HG02798 (cell line): ENCODE measurements at regions not wholly inside any gene's neighbourhood (a gene's known extent, or its start where the extent isn't known, plus 50 kb on each side); places are given as distances from the start of the nearest gene placed in this dataset.
"Not testable (repeated sequence)": the region's sequence is repeated elsewhere in the genome, so short reads cannot be mapped to it uniquely, and the experiment has no call there.

Source experiments
- ATAC-seq: cut with Tn5 transposase; IDR thresholded peaks from one replicate; pipeline ENCODE4 v1.9.1; 2021; ENCODE audit warnings: mild to moderate bottlenecking; ENCODE audit not compliant: unreplicated experiment, poor library complexity

DNA sequence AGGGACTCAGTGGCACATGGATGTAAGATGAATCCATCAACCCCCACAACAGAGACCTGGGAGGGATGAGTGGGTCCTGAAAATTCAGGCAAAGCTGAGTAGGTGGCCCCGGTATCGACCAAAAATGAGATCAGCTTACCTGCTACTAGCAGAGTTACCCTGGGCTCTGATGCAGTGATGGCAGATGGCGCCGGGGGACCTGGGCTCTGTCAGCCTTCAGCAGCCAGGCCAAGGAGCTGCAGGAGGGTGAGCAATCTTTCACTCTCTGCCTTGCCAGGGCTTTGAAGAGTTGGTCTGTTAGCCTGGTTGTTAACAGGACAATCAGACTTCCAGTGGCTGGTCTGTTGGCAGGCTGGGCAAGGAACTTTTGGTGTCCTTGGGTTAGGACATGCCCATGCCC lies 1054.8 kb downstream of the SI start:
- no peak for ATAC-seq

DNA sequence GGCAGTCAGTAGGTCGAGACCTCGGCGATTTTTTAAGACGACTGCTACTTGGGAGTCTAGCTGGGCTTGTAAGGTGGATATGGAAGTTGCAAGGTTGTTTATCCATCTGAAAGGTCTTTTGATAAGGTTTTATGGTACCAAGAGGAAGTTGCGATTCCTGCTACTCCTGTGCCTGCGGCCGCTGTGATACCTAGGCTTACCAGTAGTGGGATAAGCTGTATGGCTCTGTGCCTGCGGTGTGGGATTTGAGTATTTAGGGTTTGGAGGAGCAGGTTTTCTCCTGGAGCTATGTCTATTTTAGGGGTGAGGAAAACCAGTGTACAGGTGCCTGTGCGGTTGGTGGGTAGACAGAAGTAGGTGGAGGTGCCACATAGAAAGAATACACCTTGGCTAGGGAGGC lies 1059.8 kb downstream of the SI start:
- no peak for ATAC-seq

DNA sequence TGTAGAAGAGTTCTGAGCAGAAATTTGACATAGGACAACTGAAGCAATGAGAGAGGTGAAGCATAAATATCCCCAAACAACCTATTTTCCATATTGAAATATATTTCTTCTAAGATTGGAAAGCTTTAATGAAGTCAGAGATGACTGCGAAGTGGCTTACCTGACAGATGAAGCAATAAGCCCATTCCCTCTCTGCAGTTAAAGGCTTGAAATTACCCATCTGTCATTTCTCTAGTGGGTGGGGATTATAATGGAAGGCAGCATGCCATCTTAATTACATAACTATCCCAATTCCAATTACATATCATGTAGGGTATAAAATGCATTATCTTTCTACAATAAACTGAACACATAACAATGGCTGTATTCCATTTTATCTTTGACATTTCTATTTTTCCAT lies 1070.5 kb downstream of the SI start:
- no peak for ATAC-seq

DNA sequence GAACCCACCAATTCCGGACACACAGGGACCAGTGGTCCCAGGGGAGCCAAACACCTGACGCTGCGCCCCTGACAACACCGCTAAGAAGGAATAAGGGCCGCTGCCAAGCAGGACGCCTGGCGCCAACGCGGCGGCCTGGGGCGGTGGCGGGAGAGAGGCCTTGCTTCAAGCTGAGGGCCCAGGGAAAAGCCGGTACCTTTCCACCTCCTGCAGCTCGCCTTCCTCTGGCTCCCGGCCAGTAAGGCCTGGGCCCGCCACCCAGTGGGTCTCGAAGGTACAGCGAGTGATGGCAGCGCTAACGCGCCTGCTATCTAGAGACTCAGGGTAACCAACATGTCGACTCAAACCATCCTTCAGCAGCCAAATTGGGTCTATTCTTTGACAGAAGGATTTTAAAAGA lies 1074.1 kb downstream of the SI start:
- no peak for ATAC-seq

DNA sequence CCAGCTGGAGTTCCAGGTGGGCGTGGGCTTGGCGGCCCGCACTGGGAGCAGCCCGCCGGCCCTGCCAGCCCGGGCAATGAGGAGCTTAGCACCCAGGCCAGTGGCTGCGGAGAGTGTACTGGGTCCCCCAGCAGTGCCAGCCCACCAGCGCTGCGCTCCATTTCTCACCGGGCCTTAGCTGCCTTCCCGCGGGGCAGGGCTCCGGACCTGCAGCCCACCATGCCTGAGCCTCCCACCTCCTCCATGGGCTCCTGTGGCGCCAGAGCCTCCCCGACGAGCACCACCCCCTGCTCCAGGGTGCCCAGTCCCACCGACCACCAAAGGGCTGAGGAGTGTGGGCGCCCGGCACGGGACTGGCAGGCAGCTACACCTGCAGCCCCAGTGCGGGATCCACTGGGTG lies 1075.3 kb downstream of the SI start:
- not testable (repeated sequence) for ATAC-seq

DNA sequence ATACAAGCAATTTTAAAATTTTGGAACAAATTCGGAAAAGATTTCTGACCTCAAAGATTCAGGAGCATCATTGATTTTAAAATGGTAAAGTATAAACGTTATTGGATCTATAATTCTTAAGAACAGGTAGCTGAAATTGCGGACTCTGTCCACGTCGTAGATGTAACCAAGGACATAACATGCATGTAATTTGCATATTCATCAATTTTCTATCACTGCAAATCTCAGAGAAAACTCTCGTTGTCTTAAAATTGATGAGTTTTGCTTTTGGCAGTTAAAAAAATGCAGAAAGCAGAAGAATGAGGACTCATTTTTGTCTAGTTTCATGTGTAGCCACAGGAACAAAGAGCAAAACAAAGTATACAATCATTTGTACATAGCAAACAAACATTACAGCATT lies 1094.4 kb downstream of the SI start:
- no peak for ATAC-seq

DNA sequence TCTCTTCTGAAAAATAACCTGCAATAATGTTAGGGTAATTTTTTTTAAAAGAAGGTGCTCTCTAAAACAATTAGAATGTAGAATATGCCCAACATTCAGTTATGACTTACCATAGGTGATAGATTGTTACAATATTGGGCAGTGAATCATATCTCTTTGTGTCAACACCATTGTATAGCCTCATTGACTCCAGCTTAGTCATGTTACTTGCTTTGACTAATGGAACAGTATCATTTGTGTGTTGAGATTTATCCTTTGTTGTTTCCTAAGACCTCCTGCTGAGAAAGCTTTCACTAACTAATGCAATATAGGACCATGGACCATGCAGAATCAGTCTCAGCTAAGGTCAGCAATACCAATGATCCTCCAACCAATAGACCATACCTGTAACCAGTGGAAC lies 1106.4 kb downstream of the SI start:
- ATAC-seq: no peak

DNA sequence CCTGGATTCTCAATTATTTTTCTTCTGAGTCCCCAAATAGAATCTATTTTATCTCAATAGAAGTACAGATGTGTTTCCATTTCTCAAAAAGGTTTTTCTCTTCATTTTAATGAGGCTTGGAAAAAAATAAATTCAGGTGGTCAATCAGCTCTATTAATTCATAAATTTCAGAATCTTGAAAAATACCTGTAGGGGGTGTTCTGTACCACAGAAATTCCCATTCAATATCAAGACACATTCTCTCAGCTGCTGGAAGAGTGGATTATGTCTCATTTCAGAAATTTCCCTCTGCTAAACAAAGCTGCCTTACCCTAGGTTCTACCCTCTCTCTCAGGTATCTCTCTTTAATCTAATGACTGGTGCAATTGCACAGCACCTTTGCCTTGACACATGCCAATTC lies 1121.2 kb downstream of the SI start:
- no peak for ATAC-seq

DNA sequence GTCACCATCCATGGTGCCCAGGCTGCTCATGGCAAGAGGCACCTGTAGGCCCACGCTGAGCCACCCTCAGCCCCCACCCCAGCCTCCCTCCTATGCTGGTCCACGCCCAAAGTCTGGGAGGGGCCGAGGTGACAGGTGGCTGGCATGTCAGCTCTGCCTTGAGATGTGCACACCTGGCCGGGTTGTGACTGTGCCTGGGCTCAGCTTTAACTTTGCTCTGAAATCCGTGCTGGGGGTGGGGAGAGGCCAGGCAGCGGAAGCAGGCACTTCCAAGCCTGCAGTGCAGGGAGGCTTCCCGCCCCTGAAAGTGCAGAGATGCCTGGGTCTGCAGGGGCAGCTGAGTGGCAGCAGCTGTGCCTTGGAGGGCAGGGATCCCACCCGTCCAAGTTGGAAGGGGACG lies 1124.8 kb downstream of the SI start:
- no peak for ATAC-seq

DNA sequence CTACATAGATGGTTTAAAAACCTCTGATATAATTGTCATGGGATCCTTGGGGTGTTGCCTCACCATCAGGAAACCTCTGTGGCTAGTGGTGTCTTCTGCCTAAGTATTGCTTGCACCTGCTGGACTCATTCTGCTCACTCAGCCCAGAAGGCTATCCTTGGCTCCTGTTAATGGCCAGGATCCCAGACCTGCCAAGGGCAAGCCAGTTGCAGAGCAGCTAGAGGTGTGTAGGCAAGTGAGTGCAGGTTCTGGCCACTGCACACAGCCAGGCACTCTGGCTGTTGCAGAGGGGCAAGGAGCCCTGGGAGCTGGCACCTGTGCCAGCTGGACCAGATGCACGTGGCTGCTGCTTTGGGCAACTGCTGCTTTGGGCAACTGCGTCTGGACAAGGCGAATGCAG lies 1125.8 kb downstream of the SI start:
- no peak for ATAC-seq

DNA sequence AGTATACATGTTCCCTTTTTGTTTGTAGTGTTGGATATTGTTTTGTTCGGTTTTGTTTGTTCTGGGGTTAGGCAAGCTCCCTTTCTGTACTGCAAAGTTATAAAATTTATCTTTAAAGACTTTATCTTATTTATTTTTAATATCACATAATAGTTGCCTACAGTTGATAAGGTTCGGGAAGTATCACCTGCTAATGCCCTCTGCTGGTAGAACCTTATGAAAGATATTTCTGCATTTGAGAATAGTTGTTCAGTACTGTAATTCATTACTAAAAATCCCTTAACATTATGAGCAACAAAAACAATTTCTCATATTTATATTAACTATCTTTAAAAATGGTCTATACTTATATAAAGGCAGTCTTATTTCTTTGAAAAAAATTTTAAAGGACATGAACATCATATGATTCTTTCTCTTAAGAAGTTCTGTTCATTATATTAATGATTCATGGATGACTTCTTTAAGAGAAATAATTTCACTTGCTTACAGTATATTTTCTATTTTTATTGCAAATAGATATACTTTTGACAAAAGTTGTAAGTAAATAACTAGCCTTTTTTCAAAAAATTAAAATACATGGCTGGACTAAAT lies 1126.8 kb downstream of the SI start:
- no peak for ATAC-seq

DNA sequence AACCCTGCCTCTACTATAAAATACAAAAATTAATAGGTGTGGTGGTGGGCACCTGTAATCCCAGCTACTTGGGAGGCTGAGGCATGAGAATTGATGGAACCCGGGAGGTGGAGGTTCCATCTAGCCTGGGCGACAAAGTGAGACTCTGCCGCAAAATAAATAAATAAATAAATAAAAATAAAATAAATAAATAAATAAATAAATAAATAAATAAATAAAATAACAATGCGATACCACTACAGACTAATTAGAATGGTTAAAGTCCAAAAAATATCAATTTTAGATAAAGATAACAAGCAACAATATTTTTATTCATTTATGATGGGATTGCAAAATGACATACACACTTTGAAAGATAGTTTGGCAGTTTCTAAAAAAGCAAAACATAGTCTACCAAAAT lies 1131.5 kb downstream of the SI start:
- ATAC-seq: no peak

DNA sequence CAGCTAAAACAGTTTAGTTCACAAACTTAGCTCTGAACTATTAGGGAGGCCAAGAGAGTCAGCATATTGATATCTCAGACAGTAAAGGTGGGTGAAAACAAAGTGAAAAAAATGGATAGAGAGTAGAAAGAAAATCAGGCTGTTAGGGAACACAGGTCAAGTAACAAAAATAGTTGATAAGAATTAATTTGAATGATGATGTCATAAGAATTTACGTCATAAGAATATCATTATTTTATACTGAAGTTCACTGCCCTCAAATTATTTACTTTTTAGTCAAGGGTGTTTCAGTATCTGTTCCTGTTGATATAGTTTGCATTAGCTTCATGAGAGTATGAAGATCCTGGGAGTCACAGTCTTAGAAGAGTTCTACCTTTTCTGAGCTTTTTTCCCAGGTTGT lies 1134.6 kb downstream of the SI start:
- no peak for ATAC-seq

DNA sequence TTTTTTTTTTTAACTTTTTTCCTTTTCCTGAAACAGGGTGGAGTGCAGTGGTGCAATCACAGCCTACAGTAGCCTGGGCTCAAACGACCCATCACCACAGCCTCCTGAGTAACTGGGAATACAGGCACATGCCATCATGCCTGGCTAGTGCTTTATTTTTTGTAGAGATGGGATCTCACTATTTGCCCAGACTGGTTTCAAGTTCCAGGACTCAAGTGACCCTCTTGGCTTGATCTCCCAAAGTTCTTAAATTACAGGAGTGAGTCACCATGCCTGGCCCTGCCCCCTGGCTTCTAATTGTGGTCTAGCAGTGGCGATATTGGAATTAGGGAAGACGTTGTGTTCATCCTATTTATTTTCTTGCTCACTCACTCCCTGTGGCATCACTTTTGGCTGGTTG lies 1138.4 kb downstream of the SI start:
- no peak for ATAC-seq

DNA sequence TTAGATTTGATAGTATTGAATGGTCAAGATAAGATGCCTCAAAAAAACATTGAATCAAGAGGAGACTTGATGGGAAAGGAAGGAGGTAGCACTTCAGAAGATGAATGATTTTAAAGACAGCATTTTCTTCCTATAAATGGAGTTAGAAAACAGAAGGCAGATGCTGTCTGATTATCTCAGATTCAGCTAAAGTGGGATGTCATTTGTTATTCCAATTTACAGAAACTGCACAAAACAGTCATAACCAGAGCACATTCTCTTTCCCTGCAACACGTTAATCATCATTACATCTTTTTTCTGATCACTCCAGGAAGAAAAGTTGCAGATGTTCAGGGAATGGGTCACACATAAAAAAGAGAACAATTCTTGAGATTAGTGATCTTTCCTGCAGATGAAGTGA lies 1141.8 kb downstream of the SI start:
- no peak for ATAC-seq

DNA sequence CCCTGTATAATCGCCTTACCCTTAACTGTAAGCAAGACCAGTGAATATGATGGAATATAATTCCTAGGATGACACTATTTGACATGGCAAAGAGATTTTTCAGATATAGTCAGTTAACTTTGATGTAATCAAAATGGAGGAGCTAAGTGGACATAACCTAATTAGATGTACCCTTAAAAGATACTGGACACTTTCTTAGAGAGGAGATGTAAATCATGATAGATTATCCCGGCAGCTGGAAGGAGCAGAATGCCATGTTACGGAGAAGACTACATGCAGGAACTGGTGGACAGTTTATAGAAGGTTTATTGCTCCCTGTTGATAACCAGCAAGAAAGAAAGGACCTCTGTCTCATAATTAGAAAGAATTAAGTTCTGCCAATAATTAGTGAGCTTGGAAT lies 1142.9 kb downstream of the SI start:
- no peak for ATAC-seq

DNA sequence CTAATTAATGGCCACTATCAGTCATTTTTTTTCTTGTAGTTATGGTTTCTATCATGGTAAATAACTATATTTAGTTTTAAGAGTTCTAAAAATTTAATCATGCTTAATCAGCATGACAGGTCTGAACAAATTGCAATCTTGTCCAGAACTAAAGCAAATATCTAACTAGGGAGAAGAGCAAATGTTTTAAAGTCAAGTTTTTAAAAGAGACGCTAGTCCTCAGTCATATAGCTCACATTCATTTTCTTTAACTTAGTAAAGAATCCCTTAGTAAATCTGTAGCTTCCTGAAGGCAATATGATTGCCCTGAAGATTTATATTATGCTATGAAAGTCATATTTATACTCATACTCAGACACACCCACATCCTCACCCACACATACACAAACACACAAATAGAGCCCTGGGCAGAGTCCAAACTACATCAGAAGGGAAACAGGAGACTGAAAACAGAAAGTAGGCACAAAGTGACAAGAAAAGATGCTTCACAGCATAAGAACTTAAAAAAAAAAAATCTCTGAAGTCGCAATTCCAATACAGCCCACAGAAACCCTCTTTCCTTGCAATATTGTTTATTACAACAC lies 1149.1 kb downstream of the SI start:
- ATAC-seq: no peak

DNA sequence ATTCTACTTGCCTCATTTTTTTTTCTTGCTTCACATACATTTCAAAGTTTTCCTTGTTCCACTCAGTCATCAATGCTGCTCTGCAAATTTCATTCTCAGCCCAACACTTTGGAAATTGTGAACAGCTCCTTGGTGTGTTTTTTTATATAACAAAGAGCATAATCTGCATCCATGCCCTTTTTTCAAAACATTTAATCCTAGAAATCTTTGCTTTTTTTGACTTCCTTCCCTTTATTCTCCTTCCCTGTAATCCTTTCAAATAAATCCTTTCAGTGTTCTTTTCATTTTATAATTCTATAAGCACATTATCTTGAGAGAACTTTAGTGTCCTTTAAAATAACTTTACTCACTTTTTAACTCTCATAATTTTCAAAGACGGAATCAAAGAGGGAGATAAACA lies 1150.8 kb downstream of the SI start:
- ATAC-seq: no peak

DNA sequence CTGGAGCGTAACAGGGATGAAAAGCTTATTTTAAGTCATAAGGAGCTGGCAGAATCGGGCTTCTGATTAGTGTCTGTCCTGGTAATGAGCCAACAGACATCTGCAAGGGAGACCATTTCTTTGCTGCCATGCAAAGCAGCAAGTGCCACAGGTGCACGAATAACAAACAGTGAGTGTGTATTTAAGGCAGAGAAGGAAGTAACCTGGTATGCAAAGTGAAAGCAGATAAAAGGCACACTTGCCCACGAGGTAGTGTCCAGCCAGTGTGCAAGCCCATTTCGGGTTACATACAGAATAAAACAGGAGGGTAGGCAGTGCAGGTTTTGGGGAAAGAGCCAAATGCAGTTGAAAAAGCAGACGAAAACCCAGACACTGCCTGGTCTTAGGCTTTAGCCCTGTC lies 1153.7 kb downstream of the SI start:
- no peak for ATAC-seq

DNA sequence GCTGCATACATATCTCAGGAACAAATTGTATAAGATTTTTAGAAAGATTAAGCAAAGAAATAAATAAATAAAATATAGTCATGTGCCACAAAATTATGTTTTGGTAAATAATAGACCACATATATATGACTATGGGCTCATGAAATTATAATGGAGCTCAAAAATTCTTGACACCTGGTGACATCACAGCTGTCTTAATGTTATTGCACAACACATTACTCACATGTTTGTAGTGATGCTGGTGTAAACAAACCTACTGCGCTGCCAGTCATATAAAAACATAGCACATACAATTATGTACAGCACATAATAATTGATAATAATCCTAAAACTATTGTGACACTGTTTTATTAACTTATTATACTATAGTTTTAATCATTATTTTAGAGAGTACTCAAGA lies 1159.1 kb downstream of the SI start:
- no peak for ATAC-seq

DNA sequence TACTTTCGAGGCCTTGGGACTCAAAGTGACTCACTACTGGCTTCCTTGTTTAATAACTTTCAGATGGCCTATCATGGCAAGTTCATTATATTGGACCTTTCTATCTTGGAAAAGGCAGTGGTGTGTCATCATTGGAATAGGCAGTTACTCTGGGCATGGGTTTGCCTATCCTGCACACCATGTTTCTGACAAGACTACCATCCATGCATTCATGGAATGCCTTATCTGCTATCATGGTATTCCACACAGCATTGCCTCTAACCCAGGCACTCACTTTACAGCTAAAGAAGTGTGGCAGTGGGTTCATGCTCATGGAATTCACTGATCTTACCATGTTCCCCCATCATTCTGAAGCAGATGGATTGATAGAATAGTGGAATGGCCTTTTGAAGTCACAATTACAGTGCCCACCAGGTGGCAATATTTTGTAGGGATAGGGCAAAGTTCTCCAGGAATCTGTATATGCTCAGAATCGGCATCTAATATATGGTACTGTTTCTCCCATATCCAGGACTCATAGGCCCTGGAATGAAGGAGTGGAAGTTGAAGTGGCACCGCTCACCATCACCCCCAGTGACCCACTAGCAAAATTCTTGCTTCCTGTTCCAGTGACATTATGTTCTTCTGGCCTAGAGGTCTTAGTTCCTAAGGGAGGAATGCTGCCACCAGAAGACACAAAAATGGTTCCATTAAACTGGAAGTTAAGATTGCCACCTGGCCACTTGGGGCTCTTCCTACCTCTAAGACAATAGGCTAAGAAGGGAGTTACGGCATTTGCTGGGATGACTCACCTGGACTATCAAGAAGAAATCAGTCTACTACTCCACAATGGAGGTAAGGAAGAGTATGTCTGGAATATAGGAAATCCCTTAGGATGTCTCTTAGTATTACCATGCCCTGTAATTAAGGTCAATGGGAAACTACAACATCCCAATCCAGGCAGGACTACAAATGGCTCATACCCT lies 1161.4 kb downstream of the SI start:
- no peak for ATAC-seq

DNA sequence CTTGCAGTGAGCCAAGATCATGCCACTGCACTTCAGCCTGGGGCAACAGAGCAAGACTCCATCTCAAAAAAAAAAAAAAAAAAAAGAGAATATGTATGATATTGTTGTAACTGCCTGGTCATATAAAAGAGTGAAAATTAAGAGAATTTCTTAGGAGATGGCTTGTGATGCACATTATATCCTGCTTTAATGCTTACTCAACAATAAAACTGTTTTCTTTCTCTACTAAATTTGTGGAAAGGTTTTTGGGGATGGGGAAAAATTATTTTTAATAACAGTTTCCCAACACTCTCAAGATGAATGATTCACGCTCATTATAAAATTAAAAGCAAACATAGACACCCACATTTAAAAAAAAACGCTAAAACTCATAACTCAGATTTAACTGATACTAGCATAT lies 1163.0 kb downstream of the SI start:
- ATAC-seq: no peak
